ENCODE measurements at regions not wholly inside any gene's neighbourhood (a gene's known extent, or its start where the extent isn't known, plus 50 kb on each side); places are given as distances from the start of the nearest gene placed in this dataset.
"Not testable (repeated sequence)": the region's sequence is repeated elsewhere in the genome, so short reads cannot be mapped to it uniquely, and the experiment has no call there.

DNA sequence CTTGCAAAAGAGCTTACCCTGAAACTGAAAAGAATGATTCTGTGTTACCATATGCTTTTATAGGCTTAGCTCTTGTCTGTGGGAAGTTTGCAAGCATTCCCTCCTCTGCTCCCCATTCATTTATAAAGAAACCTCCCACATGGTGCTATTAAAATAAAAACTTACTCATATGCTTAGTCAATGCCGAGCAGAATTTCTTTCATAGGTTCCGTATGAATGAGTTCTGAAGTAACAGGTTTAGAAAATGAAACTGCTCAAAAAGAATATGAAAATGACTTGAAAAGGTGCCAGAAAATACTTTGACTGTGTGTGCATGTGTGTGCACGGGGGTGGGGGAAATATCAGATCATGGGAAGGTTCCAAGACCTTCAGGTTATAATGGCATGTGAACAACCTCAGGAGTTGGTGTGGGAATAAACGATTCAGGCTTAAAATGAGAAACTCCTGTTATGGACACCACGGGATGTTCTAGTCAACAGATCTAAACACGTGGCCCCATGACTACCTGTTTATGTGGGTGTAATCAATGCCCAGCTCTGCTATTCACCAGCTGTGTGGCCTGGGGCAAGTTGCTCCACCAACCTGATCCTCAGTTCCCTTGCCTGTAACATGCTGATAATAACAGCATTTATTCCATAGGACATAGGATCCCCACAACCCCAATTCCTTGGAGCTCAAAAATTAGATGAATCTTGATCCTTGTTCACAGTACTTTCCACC, 293.7 kb upstream of the PLGLB1 start:
- not testable (repeated sequence) for DNase-seq (ENCODE audit: low spot score)

DNA sequence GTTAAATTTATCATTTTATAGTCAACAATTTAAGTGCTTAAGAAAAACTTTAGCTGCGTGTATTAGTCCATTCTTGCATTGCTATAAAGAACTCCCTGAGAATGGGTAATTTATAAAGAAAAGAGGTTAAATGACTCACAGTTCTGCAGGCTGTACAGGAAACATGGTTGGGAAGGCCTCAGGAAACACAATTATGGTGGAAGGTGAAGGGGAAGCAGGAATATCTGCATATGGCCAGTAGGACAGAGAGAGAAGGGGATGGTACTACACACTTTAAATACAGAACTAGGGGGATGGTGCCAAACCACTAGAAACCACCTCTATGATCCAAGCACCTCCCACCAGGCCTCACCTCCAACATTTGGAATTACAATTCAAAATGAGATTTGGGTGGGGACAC, 295.5 kb upstream of the PLGLB1 start:
- DNase-seq (ENCODE audit: low spot score): not testable (repeated sequence)

DNA sequence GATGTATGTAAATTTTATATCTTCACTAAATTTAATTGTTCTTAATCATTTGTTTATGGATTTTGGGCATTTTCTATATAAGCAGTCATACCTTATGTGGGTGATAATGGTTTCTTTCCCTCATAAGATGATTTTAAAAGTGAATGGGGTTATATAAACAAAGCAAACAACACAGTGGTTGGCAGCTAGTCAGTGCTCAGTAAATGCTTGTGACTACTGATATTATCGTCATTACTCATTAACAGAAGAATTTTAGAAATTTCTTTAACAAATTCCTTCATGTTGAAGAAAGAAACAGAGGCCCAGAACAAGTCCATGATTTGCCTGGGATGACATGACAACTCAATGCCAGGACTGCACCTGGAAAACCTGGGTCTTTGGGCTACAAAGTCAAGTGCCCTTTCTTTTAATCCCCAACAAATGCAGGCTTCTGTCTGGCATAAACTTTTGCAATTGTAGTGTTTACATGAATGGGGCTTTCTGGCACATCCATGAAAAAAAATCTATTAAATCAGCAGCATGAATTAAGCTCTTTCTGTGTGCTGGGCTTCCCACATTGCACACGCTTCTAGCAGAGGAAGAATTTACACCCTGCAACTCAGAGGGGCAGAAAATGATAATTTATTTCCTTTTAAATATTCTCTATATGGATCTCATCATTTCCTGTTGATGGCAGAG, 297.3 kb upstream of the PLGLB1 start:
- DNase-seq (ENCODE audit: low spot score): not testable (repeated sequence)

DNA sequence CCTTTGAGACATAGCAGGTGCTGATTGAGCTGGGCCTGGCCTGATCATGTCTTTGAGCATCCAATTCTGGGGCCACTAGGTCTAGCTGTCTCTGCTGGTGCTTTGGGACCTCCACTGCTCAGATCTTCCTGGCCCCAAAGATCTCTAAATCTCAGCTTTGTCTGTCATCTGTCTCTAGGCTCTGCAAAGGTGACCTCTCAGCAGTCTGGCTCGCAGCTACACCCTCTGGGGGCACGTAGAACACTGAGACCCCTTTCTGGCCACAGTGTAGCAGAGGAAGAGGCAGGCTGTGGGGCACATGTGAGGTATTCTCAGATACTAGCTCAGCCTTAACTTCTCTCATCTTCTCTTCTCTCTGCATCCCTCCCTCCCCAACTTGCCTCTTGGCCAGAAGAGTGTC, 298.1 kb upstream of the PLGLB1 start:
- DNase-seq (ENCODE audit: low spot score): not testable (repeated sequence)

DNA sequence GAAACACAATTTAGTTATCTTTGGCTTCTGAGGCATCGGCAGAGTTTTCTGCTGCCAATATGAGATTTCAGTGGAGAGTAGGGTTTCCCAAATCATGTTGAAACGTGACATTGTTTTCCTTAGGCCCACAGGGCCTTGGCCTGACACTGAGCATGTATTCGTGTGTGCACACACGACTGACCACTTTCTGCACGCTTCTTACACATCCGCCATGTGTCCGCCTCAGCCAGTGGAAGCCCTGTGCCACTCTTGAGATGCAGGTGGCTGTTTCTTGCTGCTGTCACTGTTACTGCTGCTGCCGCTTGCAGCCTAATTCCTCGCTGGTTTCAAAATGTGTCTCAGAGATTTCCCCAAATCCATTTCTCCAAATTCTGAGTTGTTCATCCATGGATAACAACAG, 299.6 kb upstream of the PLGLB1 start:
- DNase-seq (ENCODE audit: low spot score): not testable (repeated sequence)

DNA sequence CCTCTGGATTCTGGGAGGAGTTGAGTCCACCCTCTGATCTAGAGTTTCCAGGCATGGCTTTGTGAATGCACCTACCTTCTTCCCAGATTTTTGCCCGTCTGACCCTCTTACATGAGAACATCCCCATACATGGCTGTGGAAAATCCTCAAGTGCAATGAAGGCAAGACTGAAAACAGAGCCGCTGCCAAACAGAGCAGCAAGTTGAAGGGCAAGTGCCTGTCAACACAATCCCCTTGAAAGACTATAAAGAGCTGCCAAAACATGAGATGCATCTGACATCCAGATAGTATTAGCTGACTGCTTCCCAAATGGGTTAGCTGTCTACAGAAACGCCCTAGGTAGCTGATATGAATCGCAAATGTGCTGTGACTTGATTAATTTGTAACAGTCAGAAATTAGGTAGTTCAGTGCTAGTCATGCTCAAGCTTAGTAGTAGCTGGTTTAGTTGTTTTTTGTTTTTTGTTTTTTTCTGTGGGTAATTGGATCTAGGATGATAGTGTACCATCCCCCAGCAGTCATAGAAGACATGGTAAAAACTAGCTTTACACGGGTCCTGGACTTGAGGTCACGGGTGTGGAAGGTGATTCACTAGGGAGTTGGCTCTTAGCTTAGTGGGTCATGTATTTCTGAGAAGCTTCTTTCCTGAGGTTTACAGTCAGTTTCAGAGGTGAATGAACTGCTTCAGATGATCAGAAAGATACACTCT, 302.8 kb upstream of the PLGLB1 start:
- DNase-seq (ENCODE audit: low spot score): not testable (repeated sequence)

DNA sequence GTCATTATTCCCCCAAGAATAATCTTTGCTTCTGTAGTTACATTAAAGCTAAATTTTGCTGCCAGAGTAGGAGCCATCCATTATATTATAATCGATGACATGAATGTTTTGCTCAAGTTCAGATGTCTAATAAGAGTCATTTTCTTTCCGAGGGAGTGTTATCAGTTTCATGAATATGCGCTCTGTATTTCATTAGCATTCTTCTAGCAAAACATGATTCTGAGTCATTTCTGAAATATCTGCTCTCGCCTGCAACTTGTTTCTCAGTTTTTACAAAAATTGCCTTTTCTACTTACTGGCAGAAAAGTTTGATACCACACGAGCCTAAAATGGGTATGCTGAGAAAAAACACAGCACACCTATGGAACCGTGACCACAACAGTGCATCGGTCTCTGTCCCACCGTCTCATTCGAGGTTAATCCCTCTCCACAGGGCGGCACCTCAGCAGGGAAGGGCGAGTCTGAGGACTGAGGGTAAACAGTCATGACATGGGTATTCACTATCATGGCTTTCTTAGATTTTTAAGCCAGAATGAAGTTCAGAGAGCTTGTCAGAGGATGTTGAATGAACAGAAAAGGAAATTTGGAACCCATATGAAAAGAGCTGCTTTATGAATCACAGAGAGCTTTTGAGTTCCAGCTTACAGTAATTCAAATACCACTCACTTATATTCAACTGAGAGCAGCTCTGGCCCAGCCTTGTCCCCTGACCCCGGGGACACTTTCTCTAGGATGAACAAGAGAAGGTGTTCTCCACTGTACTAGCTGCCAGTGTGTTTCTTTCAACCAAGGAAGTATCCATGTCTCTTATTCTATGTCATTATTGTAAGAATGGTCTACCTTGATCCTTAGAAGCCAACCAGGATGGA, 303.6 kb upstream of the PLGLB1 start:
- DNase-seq (ENCODE audit: low spot score): not testable (repeated sequence)

DNA sequence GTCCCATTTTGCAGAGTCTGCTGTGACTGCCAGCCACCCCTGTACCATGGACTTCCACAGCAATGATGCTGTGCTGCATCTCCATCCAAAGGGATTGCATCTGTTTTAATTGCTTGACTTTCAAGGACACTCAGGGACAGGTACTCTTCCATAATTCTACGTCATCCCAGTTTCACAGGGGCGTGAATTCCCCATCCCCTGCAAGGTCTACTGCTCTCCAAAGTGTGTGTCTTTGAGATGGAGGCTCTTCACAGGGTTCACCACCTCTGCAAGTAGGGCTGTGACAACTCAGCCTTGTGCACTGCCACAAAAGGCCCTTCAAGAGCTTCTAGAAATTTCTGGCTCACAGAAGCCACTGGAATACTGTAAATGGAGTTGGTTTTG, 304.3 kb upstream of the PLGLB1 start:
- not testable (repeated sequence) for DNase-seq (ENCODE audit: low spot score)

DNA sequence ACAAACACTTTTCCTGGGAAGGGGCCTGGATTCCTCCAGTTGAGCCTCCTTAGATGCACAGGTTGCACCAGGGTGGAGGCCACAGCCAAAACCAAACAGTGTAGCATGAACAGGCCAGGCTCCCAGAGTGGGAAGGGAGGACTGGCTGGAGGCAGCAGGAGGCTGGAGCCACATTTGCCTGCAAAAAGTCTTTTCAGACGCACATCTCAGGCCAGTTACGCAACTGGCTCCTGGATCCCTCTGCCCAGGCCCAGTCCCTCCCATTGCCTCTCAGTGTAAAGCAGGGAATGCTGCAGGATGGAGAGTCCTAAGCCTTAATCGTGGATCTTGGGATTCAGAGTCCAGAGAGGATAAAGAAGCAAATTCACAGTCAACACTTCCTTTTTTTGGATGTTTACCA, 305.1 kb upstream of the PLGLB1 start:
- DNase-seq (ENCODE audit: low spot score): not testable (repeated sequence)

DNA sequence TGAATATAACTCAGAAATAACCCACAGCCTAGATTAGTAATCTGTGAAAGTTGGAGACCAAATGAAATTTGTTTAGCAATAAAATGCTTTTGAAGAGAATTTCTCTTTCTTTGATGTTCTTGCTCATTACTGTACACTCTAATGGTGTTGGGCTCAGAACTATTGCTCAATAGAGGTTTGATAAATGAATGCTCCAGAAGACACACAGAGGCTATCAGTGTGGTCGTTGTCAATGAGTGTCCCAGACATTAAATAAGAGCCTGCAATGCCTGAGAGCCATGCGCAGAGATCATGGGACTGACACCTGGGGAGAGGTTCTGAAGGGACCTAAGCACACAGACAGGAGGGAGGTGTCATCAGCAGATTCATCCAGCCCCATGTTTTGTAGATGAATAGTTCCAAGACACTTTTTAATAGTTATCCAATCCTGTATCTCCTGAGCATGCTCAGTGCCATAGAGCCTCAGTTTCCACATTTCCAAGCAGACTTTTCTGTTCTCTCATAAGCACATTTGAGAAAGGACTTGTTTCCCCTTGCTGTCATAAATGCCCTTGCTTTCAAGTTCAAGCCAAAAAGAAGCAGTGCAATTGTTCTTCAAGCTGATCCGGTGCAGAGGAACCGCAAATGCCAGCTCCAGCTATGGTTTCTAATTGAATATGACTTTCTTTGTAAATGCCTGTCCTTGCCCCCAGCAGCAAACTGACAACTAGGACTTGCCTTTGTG, 306.2 kb upstream of the PLGLB1 start:
- DNase-seq (ENCODE audit: low spot score): not testable (repeated sequence)

DNA sequence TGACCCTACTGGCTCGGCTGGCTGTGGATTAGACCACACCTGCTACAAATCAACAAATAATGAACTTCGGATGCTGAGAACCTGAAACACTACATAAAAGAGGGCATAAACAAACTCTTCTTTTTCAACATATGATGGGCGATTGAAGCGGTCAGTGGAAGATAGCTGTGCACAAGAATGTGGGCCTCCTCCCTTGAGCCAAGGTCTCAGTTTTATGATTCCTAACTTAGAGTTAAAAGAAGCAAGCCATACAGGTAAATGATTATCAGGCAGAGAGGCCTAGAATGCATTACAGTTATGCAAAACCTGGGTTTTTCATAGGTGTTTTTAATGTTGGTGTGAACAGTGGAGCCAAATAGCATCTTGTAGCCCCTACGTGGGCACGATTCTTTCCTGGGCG, 307.9 kb upstream of the PLGLB1 start:
- not testable (repeated sequence) for DNase-seq (ENCODE audit: low spot score)

DNA sequence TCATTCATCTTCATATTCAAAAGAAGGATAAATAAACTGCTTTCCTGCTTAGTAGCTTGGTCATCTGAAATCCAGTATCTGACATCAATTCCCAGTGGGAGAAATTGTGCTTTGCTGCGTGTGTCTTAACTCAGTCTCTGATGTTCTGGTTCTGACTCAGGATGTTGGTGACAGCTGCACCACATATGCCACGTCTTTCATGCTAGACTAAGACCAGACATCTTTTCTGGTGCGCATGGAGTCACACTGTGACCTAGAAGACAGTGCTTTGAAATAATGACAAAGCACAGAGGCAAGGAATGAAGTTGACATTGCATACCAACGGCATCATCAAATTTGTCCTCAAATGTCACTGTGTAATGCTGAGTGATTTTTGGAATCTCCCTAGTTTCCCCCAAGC, 308.8 kb upstream of the PLGLB1 start:
- DNase-seq (ENCODE audit: low spot score): not testable (repeated sequence)

DNA sequence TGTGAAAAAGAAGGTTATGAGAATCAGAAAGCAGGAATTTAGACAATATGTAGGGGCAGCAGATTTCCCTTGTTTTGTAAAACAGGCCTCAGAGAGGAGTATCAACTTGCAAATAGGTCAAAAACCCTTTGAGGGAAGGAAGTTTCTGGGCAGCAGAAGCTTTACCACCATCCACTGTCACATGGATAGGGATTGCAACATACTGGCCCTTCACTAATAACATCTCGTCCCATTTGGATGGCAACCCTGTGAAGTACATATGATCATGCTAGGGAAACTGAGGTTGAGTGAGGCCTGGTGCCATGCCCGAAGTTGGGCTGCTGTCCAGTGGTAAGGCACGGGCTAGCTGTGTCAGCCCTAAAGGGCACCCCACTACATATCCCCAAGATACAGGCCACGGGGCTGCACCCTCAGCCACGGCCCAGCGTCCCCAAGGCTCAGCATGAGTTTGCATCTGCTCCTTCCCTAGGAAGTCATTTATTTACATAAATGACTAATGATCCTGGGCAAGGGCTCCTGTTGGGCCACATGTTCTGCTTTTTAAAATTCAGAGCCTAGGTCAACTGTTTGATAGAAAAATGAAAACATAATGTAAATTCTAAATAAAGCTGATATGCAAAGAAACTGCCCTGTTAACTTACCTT, 310.4 kb upstream of the PLGLB1 start:
- not testable (repeated sequence) for DNase-seq (ENCODE audit: low spot score)

DNA sequence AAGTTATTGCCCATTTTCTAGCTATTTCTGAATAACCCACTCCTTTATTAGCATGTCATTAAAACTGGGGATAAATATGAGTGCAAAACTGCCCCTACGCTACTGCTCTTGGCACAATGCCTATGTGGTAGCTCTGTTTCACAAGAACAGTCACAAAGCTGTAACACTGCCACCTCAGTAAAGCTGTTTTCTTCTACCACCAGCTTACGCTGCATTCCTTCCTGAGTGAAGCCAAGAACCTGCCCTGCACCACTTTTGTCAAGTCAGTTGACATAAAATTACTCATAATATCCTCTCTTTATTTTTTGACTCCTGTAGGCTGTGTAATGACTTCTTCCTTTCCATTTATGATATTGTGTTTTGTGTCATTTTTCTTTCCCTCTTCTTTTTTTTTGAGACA, 313.2 kb upstream of the PLGLB1 start:
- not testable (repeated sequence) for DNase-seq (ENCODE audit: low spot score)

DNA sequence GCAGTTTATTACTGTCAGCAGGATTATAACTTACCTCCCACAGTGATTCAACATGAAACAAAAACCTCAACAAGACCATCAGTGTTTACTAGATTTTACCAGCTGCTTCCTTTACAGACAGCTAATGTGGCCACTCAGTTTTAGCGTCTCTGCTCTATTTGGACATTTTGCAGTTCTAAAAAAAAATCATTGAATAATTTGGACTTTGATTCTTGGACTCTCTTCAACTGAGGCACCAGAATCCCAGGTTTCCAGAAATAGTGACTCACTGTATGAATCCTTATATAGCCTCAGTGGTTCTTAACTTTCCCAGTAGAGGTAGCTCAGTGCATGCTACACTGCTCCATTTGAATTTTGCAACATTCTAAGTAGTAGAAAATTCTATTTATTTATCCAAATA, 317.4 kb upstream of the PLGLB1 start:
- not testable (repeated sequence) for DNase-seq (ENCODE audit: low spot score)

DNA sequence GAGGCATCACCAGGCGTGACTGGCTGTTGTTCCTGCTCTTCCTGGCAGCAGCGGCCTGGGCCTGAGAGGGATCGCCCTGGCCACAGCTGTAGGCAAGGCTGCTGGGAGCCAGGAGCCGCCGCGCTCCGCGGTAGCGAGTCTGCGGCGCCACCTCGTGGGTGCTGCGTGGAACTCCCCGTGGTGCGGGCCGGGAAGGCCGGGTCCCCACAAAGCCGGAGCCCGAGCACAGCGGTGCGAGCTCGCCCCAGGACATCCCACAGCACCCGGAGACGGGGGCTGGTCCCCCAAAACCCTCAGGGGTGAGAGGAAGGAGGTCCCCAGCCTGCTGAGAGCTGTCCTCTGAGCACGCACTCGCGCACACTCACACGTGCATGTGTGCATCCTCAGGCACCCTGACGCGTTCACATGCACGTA, 320.0 kb upstream of the PLGLB1 start:
- not testable (repeated sequence) for DNase-seq (ENCODE audit: low spot score)

DNA sequence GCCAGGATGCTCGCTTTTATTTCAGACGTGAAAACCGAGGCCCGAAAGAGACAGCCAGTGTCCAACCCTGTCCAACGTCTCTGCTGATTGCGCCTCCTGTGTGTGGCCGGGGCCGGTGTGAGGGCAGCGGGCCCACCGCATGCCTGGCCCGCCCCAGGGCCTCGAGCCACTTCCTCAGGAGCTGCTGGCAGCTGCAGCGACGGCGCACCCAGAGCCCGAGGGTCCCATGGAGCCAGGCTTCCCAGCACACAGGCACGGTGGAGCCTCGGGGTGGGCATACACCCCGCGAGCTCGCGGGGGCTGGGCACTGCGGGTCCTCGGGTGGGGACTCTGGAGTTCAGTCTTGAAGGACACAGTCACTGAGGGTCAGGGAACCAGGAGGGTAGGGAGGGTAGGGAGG, 320.5 kb upstream of the PLGLB1 start:
- DNase-seq (ENCODE audit: low spot score): not testable (repeated sequence)

DNA sequence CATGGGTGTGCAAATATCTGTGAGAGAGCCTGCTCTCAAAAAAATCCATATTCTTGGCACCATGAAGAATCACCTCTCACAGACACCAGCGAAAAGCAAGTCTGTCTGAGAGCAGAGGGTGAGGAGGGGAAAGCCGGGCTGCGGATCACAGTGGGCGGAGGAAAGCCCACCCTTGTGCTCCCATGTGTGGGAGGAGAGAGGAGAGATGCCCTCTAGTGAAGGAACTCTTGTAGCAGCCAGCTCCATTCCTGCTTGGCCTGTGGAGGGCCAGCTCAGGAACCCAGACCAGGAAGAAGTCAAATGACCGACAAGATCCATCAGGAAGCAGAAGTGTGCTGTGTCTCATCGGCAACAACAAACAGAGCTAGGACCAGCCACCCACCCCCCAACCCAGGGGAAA, 321.7 kb upstream of the PLGLB1 start:
- DNase-seq (ENCODE audit: low spot score): not testable (repeated sequence)

DNA sequence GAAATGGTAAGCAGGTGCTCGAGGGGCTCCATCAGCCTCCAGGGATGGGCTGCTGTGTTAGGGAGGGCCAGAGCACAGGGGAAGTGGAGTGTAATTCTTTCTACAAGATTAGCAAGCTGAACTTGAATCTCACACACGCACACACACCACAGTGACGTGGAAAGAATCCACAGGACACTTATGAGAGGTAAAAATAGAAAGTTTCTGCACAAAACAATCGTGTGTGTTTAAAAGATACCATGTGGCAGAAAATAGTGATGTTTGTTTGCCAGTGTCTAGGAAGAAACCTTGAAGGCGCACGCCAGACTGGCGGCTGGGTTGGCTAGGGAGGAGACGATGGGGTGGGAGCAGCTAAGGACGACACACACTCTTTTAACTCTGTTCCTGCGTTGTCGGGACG, 323.6 kb upstream of the PLGLB1 start:
- DNase-seq (ENCODE audit: low spot score): not testable (repeated sequence)

DNA sequence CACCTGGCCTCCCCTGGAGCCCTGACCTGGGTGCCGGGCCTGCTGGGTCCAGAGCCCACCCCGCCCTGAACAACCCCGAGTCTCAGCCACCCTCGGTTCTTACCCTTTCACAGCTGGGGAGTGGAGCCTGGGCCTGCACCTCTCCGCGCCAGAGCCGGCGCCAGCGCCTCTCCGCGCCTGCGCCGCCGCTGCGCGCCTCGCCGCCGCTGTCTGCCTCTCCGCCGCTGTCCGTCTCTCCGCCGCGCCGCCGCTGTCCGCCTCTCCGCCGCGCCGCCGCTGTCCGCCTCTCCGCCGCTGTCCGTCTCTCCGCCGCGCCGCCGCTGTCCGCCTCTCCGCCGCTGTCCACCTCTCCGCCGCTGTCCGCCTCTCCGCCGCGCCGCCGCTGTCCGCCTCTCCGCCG, 326.9 kb upstream of the PLGLB1 start:
- not testable (repeated sequence) for DNase-seq (ENCODE audit: low spot score)

DNA sequence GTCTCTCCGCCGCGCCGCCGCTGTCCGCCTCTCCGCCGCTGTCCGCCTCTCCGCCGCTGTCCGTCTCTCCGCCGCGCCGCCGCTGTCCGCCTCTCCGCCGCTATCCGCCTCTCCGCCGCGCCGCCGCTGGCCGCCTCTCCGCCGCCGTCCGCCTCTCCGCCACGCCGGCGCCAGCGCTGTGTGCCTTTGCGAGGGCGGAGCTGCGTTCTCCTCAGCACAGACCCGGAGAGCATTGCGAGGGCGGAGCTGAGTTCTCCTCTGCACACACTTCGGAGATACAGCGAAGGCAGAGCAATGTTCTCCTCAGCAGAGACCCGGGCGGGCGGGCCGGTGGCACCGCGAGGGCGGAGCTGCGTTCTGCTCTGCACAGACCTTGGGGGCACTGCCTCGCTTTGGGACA, 327.4 kb upstream of the PLGLB1 start:
- not testable (repeated sequence) for DNase-seq (ENCODE audit: low spot score)
